ENCODE measurements at regions not wholly inside any gene's neighbourhood (a gene's known extent, or its start where the extent isn't known, plus 50 kb on each side); places are given as distances from the start of the nearest gene placed in this dataset.

GRCh38 chr4:156241896-156242295 is 288.2 kb upstream of the CTSO start:
- no peak for TF ChIP-seq CTCF (conservative IDR thresholded peaks at IDR 0.05)
- TF ChIP-seq EZH2 (IDR thresholded peaks at IDR 0.05; ENCODE audit: low read depth) = no peak
